NCI-H1105 (cell line): ENCODE measurements at regions not wholly inside any gene's neighbourhood (a gene's known extent, or its start where the extent isn't known, plus 50 kb on each side); places are given as distances from the start of the nearest gene placed in this dataset.

Experiments used
- DNase-seq: peaks from one replicate; lab custom pipeline; 2025; lab: John Stamatoyannopoulos, UW

GRCh38 chr4:126038502-126039144 lies 723.9 kb downstream of the FAT4 start:
- no peak for DNase-seq

- DNase-seq: no peak
These were observed 731.4 kb downstream of the FAT4 start for GRCh38 chr4:126046081-126046614.

- DNase-seq: no peak
These were observed 732.4 kb downstream of the FAT4 start for GRCh38 chr4:126047114-126047513.

- no peak for DNase-seq
These were observed 737.1 kb downstream of the FAT4 start for GRCh38 chr4:126051689-126052424.

- no peak for DNase-seq
These were observed 741.4 kb downstream of the FAT4 start for GRCh38 chr4:126056116-126056650.

- no peak for DNase-seq
These were observed 742.6 kb downstream of the FAT4 start for GRCh38 chr4:126057371-126057770.

- no peak for DNase-seq
These were observed 743.8 kb downstream of the FAT4 start for GRCh38 chr4:126058596-126058995.

- no peak for DNase-seq
These were observed 746.9 kb downstream of the FAT4 start for GRCh38 chr4:126061655-126062054.

- DNase-seq: no peak
These were observed 750.3 kb downstream of the FAT4 start for GRCh38 chr4:126065016-126065415.

- DNase-seq: peak; percentile 66
These were observed 756.9 kb downstream of the FAT4 start for GRCh38 chr4:126071346-126072333.

GRCh38 chr4:126081336-126081735 lies 766.6 kb downstream of the FAT4 start:
- no peak for DNase-seq

- DNase-seq: no peak
These were observed 771.3 kb downstream of the FAT4 start for GRCh38 chr4:126086041-126086440.

- no peak for DNase-seq
These were observed 772.3 kb downstream of the FAT4 start for GRCh38 chr4:126087101-126087500.

GRCh38 chr4:126097155-126097799 lies 782.5 kb downstream of the FAT4 start:
- DNase-seq: no peak

- DNase-seq: no peak
These were observed 791.9 kb downstream of the FAT4 start for GRCh38 chr4:126106658-126107057.

GRCh38 chr4:126109836-126110235 lies 795.1 kb downstream of the FAT4 start:
- no peak for DNase-seq

- no peak for DNase-seq
These were observed 798.3 kb downstream of the FAT4 start for GRCh38 chr4:126113058-126113457.

- DNase-seq: no peak
These were observed 809.0 kb downstream of the FAT4 start for GRCh38 chr4:126123611-126124325.

- no peak for DNase-seq
These were observed 810.1 kb downstream of the FAT4 start for GRCh38 chr4:126124818-126125217.

- no peak for DNase-seq
These were observed 815.5 kb downstream of the FAT4 start for GRCh38 chr4:126130215-126130614.
